NCI-H2107 treated with DMSO at 0.1 percent for 48 hours (cell line): ENCODE measurements at regions not wholly inside any gene's neighbourhood (a gene's known extent, or its start where the extent isn't known, plus 50 kb on each side); places are given as distances from the start of the nearest gene placed in this dataset.

ENCODE experiments used
- DNase-seq: peaks from one replicate; lab custom pipeline; 2025; ENCODE audit not compliant: unreplicated experiment; lab: John Stamatoyannopoulos, UW

DNA sequence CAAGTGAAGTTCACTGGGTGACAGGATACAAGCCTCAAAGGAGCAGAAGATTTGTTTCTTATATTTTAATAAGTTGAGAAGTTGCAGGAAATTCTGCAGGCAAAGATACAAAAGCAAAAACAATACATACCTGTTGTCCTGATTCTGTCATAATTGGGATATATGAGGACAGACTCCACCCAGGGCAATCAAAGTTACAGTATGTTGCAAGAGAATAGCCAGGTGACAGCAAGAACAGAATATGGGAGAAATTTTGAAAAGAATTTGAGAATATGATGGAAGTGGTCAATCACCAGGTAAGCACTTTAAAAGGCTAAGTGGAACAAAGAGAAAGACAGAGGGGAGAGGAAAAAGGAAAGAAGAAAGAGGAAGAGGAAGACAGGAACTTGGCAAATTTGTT lies 607.6 kb upstream of the ADGRL4 start:
- DNase-seq: no peak

DNA sequence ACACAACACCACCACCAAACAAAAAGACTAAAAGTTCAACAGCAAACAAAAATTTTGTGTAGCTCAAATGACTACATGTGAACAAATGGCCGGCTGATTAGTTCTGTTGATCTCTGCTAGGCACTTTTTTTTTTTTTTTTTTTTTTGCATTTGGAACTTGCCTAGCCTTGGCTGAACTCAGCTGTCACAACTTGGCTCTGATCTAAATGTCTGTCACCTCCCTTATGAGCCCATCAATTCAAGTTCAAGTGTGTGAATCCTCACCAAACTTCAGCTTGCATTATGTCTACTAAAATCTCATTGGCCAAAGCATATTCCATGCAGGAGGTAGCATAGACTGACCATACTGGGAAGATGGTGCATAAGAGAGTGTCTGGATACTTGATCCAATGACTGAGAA lies 606.5 kb upstream of the ADGRL4 start:
- no peak for DNase-seq

DNA sequence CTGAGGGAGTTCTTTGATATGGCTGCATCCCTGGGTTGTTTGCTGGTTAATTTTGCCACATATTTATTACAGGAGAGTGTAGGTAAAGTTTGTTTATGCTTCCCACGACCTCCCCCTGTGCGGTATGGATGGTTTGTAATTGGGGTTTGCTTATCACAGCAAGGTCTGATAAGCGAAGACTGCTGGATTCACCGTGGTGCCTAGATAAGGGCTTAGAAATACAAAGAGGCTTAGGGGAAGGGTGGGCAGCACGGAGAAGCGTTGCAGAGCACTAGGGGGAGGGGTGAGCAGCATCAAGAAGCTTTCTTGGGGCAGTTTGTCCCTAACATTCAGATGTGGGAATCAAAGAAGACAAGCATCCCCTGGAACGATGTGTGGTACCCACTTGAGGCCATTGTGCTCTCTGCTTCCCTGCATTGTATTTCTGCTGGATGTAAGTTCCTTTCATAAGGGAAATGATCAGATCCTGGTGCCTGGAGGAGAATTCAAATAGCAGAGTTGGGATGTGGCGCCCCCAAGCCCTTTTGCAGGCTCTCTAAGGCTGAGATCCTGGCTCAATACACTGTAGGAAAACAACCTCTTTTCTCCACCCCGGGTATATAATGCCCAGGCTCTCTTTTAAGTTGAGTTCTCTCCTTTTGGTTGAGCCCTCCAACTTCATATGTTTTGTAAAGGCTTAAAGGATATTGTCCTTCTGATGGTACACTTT lies 598.1 kb upstream of the ADGRL4 start:
- DNase-seq: no peak

DNA sequence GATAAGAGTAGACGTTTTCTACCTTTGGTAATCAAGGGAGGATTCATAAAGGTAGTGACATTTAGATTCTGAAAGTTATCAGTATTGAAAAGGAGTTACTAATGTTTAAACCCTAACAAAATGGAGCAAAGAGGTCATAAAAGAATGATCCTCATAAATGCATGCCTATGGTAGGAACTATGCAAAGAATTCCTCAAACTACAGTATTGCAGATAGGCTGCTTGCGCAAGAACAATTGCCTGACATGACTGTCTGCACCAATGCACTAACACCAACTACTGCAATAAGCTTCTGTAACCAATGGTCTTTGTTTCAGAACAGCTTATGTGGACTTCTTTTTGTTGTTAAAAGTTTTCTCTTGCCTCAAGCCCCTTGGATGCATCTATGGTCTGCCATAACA lies 597.3 kb upstream of the ADGRL4 start:
- no peak for DNase-seq

DNA sequence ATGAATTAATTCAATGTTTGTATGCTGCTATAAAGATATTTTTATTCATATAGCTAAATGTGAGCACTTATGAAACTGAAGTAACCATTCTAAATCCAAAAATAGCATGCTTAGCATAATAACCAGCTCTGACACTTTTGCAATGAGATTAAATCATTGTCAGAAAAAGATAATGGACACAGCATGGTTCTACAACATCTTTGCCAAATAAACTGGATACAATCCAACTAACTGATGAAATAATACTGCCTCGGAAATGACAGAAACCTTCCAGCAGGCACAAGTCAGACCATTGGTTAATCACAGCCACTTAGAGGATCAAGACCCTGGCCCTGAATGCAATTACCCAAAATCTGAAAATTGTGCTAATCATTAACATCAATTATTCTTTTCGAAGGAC lies 592.7 kb upstream of the ADGRL4 start:
- no peak for DNase-seq

DNA sequence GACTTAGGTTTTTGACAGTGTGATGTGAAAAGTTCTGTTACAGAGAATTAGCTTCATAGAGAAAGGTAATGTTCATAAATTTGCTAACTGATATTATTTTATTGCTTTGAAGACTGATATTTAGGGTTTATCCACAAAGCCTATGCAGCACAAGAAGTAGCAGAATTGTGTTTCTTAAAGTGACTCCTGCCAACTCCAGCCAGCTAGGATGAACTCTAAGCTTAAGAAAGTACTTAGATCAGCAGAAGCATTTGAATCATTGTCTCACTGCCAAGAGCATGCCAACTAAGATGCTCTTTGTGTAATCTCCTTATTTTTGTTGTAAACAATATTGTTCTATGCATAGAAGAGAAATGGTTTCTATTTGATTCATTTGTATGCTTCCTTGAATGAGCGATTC lies 589.4 kb upstream of the ADGRL4 start:
- no peak for DNase-seq

DNA sequence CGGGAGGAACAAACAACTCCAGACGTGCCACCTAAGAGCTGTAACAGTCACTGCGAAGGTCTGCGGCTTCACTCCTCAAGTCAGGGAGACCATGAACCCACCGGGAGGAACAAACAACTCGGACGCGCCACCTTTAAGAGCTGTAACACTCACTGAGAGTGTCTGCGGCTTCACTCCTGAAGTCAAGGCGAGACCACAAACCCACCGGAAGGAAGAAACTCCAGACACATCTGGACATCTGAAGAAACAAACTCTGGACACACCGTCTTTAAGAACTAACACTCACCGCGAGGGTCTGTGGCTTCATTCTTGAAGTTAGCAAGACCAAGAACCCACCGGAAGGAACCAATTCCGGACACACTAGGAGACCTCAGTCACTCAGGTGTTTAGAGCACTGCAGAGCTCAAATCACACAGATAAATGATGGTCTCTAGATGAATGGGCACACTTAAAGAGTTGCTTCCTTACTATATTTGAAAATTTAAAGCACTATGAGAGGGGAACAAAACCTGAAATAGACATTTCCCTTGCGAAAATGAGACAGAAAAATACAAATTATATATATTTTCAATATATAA lies 587.7 kb upstream of the ADGRL4 start:
- DNase-seq: no peak

DNA sequence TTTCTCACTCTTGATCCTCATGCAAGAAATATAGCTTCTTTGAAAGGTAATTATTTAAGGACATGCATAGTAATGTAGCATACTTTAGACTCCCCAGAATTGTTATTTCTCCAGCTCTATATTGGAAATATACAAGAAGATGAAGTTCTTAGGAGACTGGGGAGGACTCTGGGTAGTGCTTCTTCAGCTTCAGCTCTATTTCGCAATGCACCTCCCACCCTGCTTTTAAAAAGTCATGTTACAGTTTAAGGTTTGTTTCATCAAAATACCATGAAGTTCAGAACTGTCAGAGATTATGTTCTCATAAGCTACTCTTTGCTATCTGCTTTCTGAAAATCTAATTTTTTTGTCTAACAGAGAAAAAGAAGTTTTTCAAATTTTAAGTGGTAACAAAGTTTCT lies 586.2 kb upstream of the ADGRL4 start:
- no peak for DNase-seq

DNA sequence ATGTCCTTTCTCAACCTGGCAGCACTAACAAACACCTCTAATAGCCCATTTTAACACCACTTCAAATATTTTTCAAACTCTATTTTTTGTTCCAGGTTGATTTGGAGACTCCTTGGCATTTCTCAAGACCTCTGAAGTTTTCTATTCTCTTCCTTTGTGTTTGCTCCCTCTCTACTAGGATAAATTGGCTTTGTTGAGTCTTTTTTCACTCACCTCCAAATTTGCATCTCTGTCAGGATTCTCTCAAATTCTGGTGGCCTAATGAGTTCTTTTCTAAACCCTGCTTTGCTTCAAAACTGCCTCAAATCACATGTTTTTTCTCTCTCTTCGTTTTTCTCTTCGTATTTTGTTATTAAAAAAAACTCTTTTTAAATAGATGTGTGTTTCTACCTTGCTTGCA lies 582.2 kb upstream of the ADGRL4 start:
- DNase-seq: no peak

DNA sequence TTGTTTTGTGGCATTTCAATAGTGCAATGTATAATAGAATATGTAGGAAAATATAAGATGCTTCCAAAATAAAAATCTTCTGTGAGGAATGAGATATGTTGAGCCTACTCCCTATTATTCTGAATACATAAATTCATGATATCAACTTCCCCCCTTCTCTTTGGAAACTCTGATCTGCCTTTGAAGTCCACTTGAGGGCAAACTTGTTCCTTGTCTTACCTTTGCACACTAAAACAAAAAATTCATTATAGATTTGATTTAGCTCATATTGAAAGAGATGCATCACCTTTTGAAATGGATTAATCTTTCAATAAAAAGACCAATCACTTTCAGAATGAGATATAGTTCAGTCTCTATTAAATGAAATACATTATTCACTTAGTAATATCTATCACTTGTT lies 580.7 kb upstream of the ADGRL4 start:
- DNase-seq: peak; percentile 39

DNA sequence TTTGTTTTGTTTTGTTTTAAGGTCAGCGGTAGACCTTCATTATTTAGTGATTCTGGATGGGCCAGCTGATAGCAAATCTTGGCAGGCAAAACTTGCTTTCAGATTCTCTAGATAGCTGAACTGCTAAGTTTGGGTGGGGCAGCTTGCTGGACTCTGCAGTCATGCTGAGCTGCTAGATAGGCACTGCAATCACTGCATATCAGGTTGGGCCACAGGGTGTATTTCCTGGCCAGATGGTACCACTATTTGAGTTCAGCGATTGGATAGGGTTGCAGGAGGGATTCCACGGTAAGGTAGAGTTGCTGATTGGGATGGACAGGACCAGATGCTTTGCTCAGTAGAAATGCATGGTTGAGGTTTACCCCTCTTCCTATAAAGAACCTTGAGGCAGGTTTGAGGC lies 579.3 kb upstream of the ADGRL4 start:
- no peak for DNase-seq

DNA sequence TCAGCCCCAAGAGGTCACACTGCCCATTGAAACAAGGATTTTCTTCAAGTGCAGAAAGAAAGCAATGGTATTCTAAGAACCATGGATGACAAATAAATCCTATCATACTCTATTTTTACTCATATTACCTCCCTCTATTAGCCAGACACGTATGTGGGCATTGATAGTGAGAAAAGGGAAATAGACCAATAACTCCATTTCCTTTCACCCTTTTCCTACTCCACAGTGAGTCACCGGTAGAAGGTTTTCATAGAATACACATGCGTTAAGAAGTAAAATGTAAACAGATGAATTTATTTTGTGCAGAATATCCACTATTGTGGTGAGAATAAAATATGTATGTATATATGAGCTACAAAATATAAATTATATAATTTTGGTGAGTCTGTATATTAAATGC lies 568.9 kb upstream of the ADGRL4 start:
- no peak for DNase-seq

DNA sequence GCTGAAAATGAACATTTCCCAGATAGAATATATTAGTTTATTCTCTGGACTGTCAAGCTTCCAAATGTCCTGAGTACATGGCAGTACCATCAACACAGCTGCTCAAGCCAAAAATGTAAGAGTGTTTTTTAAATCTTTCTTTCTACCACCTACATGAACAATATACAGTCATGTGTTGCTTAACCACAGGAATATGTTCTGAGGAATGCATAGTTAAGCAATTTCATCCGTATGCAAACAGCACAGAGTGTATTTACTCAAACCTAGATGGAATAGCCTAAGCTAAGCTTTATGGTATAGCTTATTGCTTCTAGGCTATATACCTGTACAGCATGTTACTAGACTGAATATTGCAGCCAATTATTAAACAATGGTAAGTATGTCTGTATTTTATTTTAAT lies 561.9 kb upstream of the ADGRL4 start:
- DNase-seq: no peak

DNA sequence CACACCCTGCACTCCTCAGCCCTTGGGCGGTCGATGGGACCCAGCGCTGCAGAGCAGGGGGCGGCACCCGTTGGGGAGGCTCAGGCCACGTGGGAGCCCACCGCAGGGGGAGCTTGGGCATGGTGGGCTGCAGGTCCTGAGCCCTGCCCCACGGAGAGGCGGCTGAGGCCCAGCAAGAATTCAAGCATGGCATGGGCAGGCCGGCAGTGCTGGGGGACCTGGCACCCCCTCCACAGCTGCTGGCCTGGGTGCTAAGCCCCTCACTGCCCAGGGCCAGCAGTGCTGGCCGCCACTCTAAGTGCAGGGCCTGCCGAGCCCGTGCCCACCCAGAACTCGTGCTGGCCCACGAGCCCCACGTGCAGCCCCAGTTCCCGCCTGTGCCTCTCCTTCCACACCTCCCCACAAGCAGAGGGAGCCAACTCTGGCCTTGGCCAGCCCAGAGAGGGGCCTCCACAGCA lies 555.0 kb upstream of the ADGRL4 start:
- DNase-seq: no peak

DNA sequence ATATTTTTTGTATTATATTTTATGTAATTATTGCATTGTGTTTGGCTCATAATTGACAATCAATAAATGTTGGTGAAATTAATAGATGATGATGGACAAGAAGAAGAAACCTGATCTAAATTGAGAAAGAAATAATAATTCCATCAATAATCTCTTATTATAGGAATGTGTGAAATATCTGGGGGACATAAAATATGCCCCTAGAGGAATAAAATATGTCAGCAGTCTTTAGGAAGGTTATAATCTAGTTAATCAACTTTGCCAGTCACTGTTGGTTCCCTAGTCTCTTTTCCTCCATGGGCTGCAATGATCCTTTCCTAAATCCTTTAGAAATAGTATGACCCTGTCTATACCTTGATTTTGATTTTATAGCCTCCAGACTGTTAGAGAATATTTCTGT lies 549.7 kb upstream of the ADGRL4 start:
- DNase-seq: no peak

DNA sequence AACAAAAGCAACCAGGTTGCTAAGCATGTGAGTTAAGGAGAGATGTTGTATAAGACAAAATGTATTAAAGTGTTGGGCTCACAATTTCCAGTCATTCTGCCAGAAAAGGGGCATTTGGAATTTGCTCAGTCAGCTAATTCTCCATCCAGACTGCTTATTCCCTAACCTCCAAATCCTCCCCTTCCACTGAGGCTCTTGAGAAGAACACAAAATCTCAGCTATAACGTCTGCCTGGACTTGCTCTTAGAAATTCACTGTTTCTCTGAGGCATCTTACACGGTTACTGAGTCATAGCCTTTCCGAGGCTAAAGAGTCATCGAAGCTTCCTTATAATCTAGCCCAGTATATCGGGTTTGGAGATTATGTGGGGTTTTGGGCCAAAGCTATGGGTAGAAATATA lies 548.2 kb upstream of the ADGRL4 start:
- DNase-seq: no peak

DNA sequence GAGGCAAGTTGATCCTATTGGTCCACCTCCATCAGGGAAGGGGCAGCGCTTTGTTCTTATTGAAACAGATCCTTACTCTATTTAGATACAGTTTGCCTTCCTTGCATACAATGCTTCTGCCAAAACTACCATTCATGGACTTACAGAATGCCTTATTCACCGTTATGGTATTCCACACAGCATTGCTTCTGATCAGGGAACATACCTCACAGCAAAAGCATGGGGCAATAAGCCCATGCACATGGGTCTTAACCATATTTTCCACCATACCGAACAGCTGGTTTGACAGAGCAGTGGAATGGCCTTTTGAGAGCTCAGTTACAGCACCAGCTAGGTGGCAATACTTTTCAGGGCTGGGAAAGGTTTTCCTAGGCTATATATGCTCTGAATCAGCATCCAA lies 544.8 kb upstream of the ADGRL4 start:
- no peak for DNase-seq

DNA sequence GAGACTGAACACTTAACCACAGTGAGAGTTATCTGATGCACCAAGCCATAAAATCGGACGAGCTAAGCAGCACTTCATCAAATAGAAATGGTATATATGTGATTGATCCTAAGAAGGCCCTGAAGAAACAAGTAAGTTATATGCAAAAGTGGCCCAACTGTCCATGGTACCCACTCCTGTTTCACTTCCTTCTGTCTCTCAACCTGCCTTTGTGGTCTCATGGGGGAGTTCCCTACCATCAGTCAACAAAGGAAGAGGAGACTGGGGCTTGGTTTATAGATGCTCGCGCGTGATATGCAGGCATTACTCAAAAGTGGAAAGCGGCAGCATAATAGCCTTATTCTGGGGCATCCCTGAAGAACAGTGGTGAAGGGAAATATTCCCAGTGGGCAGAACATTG lies 543.9 kb upstream of the ADGRL4 start:
- no peak for DNase-seq

DNA sequence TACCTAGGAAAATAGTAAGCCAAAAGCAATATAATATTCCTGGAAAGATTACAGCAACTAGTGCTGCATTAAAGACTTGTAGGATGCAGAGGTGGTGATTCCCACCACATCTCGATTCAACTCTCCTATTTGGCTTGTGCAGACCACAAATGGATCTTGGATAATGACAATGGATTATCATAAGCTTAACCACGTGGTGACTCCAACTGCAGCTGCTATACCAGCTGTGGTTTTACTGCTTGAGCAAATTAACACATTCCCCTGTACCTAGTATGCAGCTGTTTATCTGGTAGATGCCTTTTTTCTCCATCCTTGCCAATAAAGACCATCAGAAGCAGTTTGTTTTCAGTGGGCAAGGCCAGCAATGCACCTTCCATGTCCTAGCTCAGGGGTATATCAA lies 542.7 kb upstream of the ADGRL4 start:
- DNase-seq: no peak

DNA sequence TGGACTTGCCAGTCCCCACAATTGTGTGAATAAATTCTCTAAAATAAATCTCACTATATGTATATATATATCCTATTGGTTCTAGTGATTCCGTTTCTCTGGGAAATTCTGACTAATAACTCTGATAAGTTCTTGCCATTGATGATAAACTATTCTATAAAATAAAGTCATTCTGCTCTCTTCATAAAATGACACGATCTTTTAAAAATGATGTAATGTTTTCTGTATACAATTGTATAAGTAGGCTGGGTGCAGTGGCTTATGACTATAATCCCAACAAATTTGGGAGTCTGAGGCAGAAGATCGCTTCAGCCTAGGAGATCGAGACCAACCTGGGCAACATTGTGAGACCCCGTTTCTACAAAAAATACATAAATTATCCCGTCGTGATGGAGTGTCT lies 541.0 kb upstream of the ADGRL4 start:
- DNase-seq: no peak

DNA sequence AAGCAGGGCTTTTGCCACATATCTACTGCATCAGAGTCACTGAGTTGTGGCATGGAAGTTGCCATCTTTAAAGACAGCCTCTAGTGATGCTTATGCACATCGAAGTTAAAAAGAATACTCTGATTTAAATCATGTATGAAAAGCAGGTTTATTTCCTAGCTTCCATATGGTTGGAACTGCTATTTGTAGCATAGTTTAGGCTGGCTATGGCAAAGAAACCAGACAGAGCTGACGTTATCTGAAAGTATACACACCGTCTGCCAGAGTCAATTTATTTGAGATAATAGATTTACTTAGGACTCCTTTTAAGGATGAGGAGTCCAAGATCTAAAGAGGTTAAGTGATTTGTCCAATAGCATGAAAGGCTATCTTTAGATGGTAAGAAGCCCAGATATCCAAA lies 536.9 kb upstream of the ADGRL4 start:
- DNase-seq: no peak

DNA sequence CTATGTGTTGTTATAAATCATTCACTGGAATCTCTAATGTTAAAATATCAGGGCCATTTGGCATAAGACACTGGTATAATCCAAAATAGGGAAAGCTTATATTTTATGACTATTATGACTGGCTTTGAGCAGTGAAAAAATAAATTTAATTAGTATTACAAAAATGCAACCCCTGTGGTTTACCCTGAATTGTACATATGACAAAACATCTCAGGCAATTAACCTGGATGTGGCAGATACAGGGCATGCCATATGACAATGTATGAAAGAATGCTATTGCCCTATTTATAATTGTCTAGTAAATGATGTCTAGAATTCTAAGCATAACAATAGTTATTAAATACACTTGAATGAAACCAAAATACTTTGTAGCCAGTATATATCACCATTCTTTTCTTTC lies 532.5 kb upstream of the ADGRL4 start:
- DNase-seq: no peak

DNA sequence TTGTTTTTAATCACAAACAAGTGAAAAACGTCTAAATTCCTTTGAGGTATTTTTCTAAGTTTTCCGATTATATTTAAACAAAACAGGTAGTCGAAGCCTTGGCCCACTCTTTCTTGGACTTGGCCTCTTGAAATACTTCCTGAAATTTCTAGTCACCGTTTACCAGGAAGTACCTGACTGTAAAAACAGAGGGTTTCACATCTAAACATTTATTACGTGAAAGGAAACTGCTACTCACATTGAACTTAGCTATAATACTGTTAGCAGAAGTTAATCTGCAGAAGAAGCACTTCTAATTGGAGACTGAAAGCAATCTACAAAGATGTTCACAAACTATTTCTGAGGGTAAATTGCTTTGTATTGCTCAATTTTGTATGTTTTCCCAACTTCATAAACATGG lies 526.0 kb upstream of the ADGRL4 start:
- no peak for DNase-seq
